Cardiac fibroblast (primary cell): ENCODE measurements at regions not wholly inside any gene's neighbourhood (a gene's known extent, or its start where the extent isn't known, plus 50 kb on each side); places are given as distances from the start of the nearest gene placed in this dataset.

ENCODE experiments used
- DNase-seq, 2 donors: peaks; one replicate each; pipeline versions ENCODE4 v3.0.0 to v3.0.0-alpha.2; 2010; ENCODE audit warnings: low read depth in 2 of 2
- H3K4me3 ChIP-seq, 2 donors: replicated peaks in 1 of 2; 1 replicate in 1 of 2; 2 replicates in 1 of 2; pipeline ENCODE4 v1.5.1; 2011; ENCODE audit warnings: low read depth in 2 of 2, low read length in 2 of 2, mild to moderate bottlenecking in 2 of 2, moderate library complexity in 1 of 2
- CTCF ChIP-seq: IDR thresholded peaks from one replicate; pipeline ENCODE4 v1.5.1; 2011; ENCODE audit warnings: low read depth, mild to moderate bottlenecking, low read length, inconsistent platforms

- H3K4me3 ChIP-seq = no peak overlapping the region
- no peak for TF ChIP-seq CTCF
- no peak for DNase-seq
Measured at GRCh38 chr3:106168962-106169750, 300.3 kb upstream of the CBLB start.

- DNase-seq = no peak
- no peak overlapping the region for H3K4me3 ChIP-seq
- no peak for TF ChIP-seq CTCF
Measured at GRCh38 chr3:106170636-106171035, 301.8 kb upstream of the CBLB start.

- H3K4me3 ChIP-seq = no peak overlapping the region
- TF ChIP-seq CTCF = no peak
- no peak for DNase-seq
Measured at GRCh38 chr3:106172101-106172500, 303.3 kb upstream of the CBLB start.

GRCh38 chr3:106172780-106173179, 304.0 kb upstream of the CBLB start:
- TF ChIP-seq CTCF = no peak
- no peak for DNase-seq
- no peak overlapping the region for H3K4me3 ChIP-seq

- no peak for DNase-seq
- TF ChIP-seq CTCF = no peak
- H3K4me3 ChIP-seq = no peak overlapping the region
Measured at GRCh38 chr3:106175276-106175675, 306.5 kb upstream of the CBLB start.

GRCh38 chr3:106176734-106177133, 307.9 kb upstream of the CBLB start:
- TF ChIP-seq CTCF = no peak
- H3K4me3 ChIP-seq = no peak overlapping the region
- peak; percentile 21 to 36 for DNase-seq
